ENCODE measurements at regions not wholly inside any gene's neighbourhood (a gene's known extent, or its start where the extent isn't known, plus 50 kb on each side); places are given as distances from the start of the nearest gene placed in this dataset.
A peak's percentile ranks its signal among the peaks of the same experiment; 100 is the strongest.

DNA sequence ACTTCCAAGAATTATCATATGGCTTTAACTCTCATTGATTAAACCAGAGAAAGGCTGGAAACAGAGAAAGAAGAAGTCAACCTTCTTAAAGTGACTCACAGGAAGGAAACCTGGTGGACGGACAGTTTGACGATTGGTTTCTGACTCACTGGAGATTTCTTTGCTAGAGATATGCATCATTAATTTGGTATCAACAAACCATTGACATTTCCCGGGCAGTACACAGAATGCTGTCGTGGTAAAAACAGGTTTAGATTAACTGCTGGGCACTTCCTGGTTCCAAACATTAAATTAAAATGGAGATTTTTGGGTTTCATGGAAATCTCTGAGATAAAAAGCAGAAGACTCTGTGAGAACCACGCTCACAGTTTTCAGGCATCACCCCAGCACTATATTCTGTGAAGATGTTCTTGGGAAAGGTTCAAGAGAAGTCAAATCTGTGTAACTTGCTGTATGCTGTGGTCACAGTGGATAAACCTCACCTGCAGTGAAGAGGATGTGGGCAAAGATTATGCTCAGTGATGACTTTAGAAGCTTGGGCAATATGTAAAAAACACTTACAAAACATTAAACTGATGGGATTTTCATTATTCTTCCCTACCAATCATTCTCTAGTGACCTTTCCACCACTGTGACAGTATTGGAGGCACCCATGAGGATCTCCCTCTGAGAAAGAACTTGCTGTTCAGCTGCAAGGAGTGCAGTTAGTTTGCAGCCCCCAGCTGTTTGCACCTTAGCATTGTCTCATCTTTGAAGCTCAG is 61.1 kb upstream of the CD44 start:
- DNase-seq (ENCODE audit: low read depth): peak; percentile 35
- in situ Hi-C loops (cut with HindIII; ENCODE audit: low sequenced_read_pairs): no loop called here
- TF ChIP-seq, protein P1, sequence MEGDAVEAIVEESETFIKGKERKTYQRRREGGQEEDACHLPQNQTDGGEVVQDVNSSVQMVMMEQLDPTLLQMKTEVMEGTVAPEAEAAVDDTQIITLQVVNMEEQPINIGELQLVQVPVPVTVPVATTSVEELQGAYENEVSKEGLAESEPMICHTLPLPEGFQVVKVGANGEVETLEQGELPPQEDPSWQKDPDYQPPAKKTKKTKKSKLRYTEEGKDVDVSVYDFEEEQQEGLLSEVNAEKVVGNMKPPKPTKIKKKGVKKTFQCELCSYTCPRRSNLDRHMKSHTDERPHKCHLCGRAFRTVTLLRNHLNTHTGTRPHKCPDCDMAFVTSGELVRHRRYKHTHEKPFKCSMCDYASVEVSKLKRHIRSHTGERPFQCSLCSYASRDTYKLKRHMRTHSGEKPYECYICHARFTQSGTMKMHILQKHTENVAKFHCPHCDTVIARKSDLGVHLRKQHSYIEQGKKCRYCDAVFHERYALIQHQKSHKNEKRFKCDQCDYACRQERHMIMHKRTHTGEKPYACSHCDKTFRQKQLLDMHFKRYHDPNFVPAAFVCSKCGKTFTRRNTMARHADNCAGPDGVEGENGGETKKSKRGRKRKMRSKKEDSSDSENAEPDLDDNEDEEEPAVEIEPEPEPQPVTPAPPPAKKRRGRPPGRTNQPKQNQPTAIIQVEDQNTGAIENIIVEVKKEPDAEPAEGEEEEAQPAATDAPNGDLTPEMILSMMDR (IDR thresholded peaks at IDR 0.05; ENCODE audit: low read depth, low read length, missing control alignments): no peak
- no peak overlapping the region for H3K4me3 ChIP-seq (ENCODE audit: low read depth, low read length)

DNA sequence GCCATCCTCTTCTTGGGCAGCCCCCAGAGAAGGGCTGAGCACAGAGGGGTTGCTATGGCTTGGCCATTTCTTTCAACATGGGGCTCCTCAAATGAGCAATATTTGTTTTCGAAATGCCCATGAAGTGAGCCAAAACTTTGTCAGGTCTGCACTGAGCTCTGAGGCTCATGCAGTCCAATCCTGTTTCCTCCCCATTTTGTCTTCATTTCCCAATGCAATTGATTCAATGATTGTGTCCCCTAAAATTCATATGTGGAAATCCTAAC is 60.6 kb upstream of the CD44 start:
- no peak overlapping the region for H3K4me3 ChIP-seq (ENCODE audit: low read depth, low read length)
- DNase-seq (ENCODE audit: low read depth): no peak
- in situ Hi-C loops (cut with HindIII; ENCODE audit: low sequenced_read_pairs): no loop called here
- TF ChIP-seq, protein P1 (IDR thresholded peaks at IDR 0.05; ENCODE audit: low read depth, low read length, missing control alignments): no peak

DNA sequence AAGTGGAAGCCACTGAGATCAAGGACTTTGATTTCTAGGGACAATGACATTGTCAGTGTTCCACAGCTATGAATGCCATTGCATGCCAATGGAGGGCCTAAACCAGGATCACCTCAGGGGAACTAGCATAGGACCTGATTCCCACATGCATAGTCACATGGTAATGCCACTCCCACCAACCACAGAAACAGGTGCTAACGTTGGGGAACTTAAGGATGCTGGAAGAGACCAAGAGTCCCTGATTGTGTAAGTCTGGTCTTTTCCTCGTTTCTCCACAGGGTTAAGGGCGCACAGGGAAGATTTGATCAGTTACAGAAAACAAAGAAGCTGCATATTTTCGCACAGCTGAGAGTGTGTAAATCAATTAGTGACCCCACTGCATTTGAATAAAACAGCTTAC is 59.4 kb upstream of the CD44 start:
- no peak for DNase-seq (ENCODE audit: low read depth)
- in situ Hi-C loops (cut with HindIII; ENCODE audit: low sequenced_read_pairs): no loop called here
- TF ChIP-seq, protein P1 (IDR thresholded peaks at IDR 0.05; ENCODE audit: low read depth, low read length, missing control alignments): no peak
- no peak overlapping the region for H3K4me3 ChIP-seq (ENCODE audit: low read depth, low read length)

DNA sequence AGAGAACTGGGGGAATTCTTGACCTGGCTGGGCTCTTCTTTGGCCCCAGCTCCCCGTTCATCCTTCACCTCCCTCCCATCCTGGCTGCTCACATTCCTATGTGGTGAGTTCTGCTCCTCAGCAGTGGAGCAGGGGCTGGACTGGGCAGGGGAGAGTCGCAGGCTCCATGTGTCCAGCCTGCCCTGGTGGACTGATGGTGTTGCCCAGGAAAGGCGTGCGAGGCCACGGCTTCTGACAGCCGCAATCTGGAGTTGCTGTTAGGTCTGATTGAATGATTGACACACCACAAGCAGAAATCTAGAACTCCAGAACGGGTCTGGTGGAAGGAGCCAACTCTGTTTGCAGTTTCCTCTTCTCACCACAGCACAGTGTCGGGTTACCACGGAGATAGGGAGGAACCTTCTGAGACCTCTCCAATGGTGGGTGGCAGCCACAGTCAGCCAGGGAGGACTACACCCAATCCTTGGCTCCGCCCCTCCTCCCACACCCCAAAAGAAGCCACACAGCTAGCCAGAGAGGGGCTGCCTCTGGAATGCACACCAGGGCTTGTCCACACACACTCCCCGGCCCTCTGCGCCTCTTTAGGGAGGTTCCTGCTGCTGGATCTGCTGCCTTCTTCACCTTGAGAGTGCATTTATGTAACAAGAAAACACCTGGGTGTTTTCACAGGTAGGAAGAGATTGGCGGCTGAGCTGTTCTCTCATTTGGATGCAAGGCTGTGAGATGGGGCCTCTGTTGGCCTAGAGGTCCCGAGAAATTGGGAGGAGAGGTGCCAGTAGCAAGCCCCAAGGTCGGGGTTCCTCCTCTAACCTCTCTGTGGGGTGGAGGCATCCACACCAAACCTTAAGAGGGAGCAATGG is 56.4 kb upstream of the CD44 start:
- in situ Hi-C loops (cut with HindIII; ENCODE audit: low sequenced_read_pairs): no loop called here
- TF ChIP-seq, protein P1 (IDR thresholded peaks at IDR 0.05; ENCODE audit: low read depth, low read length, missing control alignments): no peak
- DNase-seq (ENCODE audit: low read depth): peak; percentile 51
- H3K4me3 ChIP-seq (ENCODE audit: low read depth, low read length): no peak overlapping the region

DNA sequence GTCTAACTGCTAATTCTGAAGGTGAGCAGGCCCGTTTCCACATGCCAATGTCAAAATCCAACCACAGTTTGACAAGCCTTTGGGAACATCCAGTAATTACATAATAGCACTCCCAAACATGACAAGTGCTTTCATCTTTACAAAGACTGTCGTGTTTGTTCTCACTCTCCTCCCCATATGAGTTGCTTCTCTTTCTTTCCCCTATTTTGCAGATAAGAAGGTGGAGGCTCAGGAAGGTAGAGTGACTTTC is 55.9 kb upstream of the CD44 start:
- TF ChIP-seq, protein P1 (IDR thresholded peaks at IDR 0.05; ENCODE audit: low read depth, low read length, missing control alignments): no peak
- in situ Hi-C loops (cut with HindIII; ENCODE audit: low sequenced_read_pairs): no loop called here
- H3K4me3 ChIP-seq (ENCODE audit: low read depth, low read length): no peak overlapping the region
- DNase-seq (ENCODE audit: low read depth): no peak

DNA sequence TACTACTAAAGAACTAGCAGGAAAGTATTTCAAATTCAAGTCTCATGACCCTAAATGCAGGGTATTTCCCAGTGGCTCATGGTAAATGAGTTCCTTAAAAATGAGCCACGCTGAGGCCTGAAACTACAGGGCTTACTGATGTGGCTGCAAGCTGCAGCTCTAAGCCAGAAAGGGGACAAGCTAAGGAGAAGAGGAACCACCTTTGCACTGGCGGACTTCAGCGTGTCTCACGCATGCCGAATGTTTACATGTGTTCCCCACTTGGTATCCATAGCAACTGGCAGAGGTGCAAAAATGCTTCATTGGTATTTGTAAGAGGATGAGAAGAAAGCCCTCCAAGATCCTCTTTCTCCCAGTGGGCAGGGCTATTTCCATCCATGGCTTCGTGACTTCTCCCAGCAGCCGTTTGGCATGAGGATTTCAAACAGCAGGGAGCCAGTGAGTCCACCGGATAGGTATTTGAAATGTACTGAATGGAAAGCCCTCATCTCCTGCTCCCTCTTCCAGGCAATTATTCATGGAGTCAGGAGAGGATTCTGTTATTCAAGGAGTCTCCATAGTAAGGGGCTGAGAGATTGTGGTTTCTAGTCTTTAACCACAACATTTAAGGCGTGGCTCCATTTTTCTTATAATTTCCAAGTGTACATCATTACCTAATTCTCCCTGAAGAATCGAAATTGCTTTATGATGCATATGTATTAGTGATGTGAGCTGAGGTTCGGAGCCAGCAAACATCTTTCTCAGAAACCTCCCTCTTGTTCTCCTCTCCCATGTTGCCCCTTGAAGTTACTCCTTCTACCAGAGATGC is 55.3 kb upstream of the CD44 start:
- in situ Hi-C loops (cut with HindIII; ENCODE audit: low sequenced_read_pairs): no loop called here
- peak; percentile 100 for DNase-seq (ENCODE audit: low read depth)
- H3K4me3 ChIP-seq (ENCODE audit: low read depth, low read length): no peak overlapping the region
- TF ChIP-seq, protein P1 (IDR thresholded peaks at IDR 0.05; ENCODE audit: low read depth, low read length, missing control alignments): no peak
